ENCODE measurements at regions not wholly inside any gene's neighbourhood (a gene's known extent, or its start where the extent isn't known, plus 50 kb on each side); places are given as distances from the start of the nearest gene placed in this dataset.

DNA sequence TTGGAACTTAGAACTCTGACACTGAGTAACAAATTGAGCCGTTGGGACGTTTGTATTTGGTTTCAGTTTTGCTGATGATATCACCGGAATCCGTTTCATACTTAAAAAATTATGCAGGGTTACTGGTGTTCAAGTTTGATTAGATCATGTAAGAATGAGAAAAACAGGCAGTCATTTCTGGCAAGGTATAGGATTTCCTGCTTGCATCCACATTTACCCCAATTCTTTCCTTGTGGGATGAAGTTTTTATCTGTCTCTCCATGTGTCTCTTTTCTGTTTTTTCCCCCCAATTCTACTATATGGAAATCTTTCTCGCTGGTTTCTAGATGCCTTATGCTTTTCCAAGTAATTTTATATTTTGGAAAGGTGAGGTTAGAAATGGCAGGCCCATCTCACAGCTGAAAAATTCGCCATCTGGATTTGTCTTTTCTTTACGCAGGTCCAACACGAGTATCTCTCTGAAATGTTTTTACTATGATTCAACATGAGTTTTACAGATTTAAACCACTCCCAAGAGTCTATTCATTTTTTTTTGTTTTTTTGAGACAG is 197.9 kb downstream of the SHOX start:
- TF ChIP-seq CTCF (IDR thresholded peaks at IDR 0.05): no peak
- no peak for TF ChIP-seq POLR2A (IDR thresholded peaks at IDR 0.05)

Measured in adrenal gland (tissue), 5 donors.